Mesenchymal stem cell (in vitro differentiated cells and primary cell): ENCODE measurements at regions not wholly inside any gene's neighbourhood (a gene's known extent, or its start where the extent isn't known, plus 50 kb on each side); places are given as distances from the start of the nearest gene placed in this dataset.
A peak's percentile ranks its signal among the peaks of the same experiment; 100 is the strongest.
"Not testable (repeated sequence)": the region's sequence is repeated elsewhere in the genome, so short reads cannot be mapped to it uniquely, and the experiment has no call there.

ENCODE experiments used
- DNase-seq: peaks from one replicate; pipeline ENCODE4 v3.0.0-alpha.2; 2013
- H2AFZ ChIP-seq: one replicate; pipeline ENCODE4 v1.6.1; 2013; ENCODE audit warnings: low read depth, mild to moderate bottlenecking, control low read depth, inconsistent platforms, low read length, moderate library complexity
- H2AK5ac ChIP-seq: 2 replicates; pipeline ENCODE4 v1.6.1; 2013; ENCODE audit warnings: low read length, moderate library complexity, mild to moderate bottlenecking, inconsistent platforms; ENCODE audit not compliant: severe bottlenecking
- H2BK120ac ChIP-seq: one replicate; pipeline ENCODE4 v1.6.1; 2013; ENCODE audit warnings: low read depth, mild to moderate bottlenecking, inconsistent platforms, low read length, moderate library complexity
- H2BK12ac ChIP-seq, 2 experiments: one replicate each; pipeline ENCODE4 v1.6.1; 2013; ENCODE audit warnings: inconsistent platforms in 2 of 2, low read length in 2 of 2, mild to moderate bottlenecking in 2 of 2, moderate library complexity in 2 of 2, control low read depth in 1 of 2
- H2BK15ac ChIP-seq: one replicate; pipeline ENCODE4 v1.6.1; 2013; ENCODE audit warnings: mild to moderate bottlenecking, low read depth, inconsistent platforms; ENCODE audit not compliant: poor library complexity, severe bottlenecking
- H2BK5ac ChIP-seq: 2 replicates; pipeline ENCODE4 v1.6.1; 2013; ENCODE audit warnings: low read depth, mild to moderate bottlenecking, low read length, control low read depth, inconsistent platforms; ENCODE audit not compliant: poor library complexity, severe bottlenecking
- H3K14ac ChIP-seq, 2 experiments: one replicate each; pipeline ENCODE4 v1.6.1; 2013; ENCODE audit warnings: inconsistent platforms in 2 of 2, low read length in 2 of 2, control low read depth in 1 of 2, mild to moderate bottlenecking in 1 of 2, moderate library complexity in 1 of 2
- H3K18ac ChIP-seq, 2 experiments: one replicate each; pipeline ENCODE4 v1.6.1; 2013; ENCODE audit warnings: inconsistent platforms in 2 of 2, low read length in 2 of 2, control low read depth in 1 of 2, low read depth in 1 of 2, mild to moderate bottlenecking in 1 of 2
- H3K23ac ChIP-seq, 2 experiments: one replicate each; pipeline ENCODE4 v1.6.1; 2013; ENCODE audit warnings: inconsistent platforms in 2 of 2, low read length in 2 of 2, mild to moderate bottlenecking in 2 of 2, moderate library complexity in 2 of 2, control low read depth in 1 of 2
- H3K27ac ChIP-seq: 2 replicates; pipeline ENCODE4 v1.5.1; 2013; ENCODE audit warnings: mild to moderate bottlenecking, moderate library complexity, low read length, control low read depth, inconsistent platforms; ENCODE audit not compliant: poor library complexity, severe bottlenecking
- H3K27me3 ChIP-seq, 2 experiments: 2 replicates each; pipeline versions ENCODE4 v1.6.1 to v1.7.0; 2013; ENCODE audit warnings: low read length in 2 of 2, mild to moderate bottlenecking in 2 of 2, moderate library complexity in 2 of 2, control low read depth in 1 of 2, inconsistent platforms in 1 of 2; ENCODE audit not compliant: control insufficient read depth in 1 of 2, insufficient read depth in 1 of 2
- H3K36me3 ChIP-seq, 2 experiments: 2 replicates each; pipeline versions ENCODE4 v1.6.1 to v1.7.0; 2013; ENCODE audit warnings: low read length in 2 of 2, control low read depth in 1 of 2, inconsistent platforms in 1 of 2, low read depth in 1 of 2, mild to moderate bottlenecking in 1 of 2; ENCODE audit not compliant: insufficient read depth in 2 of 2, control insufficient read depth in 1 of 2
- H3K4ac ChIP-seq, 2 experiments: one replicate each; pipeline ENCODE4 v1.6.1; 2013; ENCODE audit warnings: inconsistent platforms in 2 of 2, low read length in 2 of 2, mild to moderate bottlenecking in 2 of 2, moderate library complexity in 2 of 2, control low read depth in 1 of 2, low read depth in 1 of 2
- H3K4me1 ChIP-seq: 2 replicates; pipeline ENCODE4 v1.6.1; 2013; ENCODE audit warnings: low read depth, low read length, control low read depth; ENCODE audit not compliant: control insufficient read depth, insufficient read depth
- H3K4me2 ChIP-seq: 2 replicates; pipeline ENCODE4 v1.6.1; 2013; ENCODE audit warnings: low read length, mild to moderate bottlenecking, inconsistent platforms; ENCODE audit not compliant: poor library complexity, severe bottlenecking
- H3K4me3 ChIP-seq, 2 experiments: 2 replicates each; pipeline versions ENCODE4 v1.5.1 to v1.7.0; 2013; ENCODE audit warnings: low read length in 2 of 2, mild to moderate bottlenecking in 2 of 2, control low read depth in 1 of 2, low read depth in 1 of 2; ENCODE audit not compliant: insufficient read depth in 1 of 2
- H3K79me1 ChIP-seq: replicated peaks from 2 replicates; pipeline ENCODE4 v1.6.1; 2013; ENCODE audit warnings: mild to moderate bottlenecking, control low read depth, low read length, inconsistent platforms; ENCODE audit not compliant: poor library complexity, severe bottlenecking
- H3K9ac ChIP-seq: 2 replicates; pipeline ENCODE4 v1.7.0; 2013; ENCODE audit warnings: mild to moderate bottlenecking, low read length, moderate library complexity
- H3K9me3 ChIP-seq: 2 replicates; pipeline ENCODE4 v1.7.0; 2013; ENCODE audit warnings: mild to moderate bottlenecking, low read length; ENCODE audit not compliant: control insufficient read depth
- H4K8ac ChIP-seq: one replicate; pipeline ENCODE4 v1.6.1; 2013; ENCODE audit warnings: inconsistent platforms, mild to moderate bottlenecking, low read length, moderate library complexity
- H4K91ac ChIP-seq: one replicate; pipeline ENCODE4 v1.6.1; 2013; ENCODE audit warnings: mild to moderate bottlenecking, low read length, inconsistent platforms
- WGBS: methylation state at CpG from one replicate; pipeline ENCODE4 v1.1.7; 2013; ENCODE audit warnings: mixed read lengths; 5-methylcytosine and 5-hydroxymethylcytosine counted together

GRCh38 chr6:56814802-56815201 is 140.1 kb upstream of the BEND6 start:
- H3K4me1 ChIP-seq = peaks cover 4% of the 10 kb centered on the region
- no peak overlapping the region for H3K4ac ChIP-seq
- no peak overlapping the region for H4K91ac ChIP-seq
- 83% methylated on average over 5 of the region's 7 CpGs for WGBS
- H3K27me3 ChIP-seq = no peaks in the 10 kb centered on the region
- H3K14ac ChIP-seq = peak overlapping the region in 1 of 2 experiments; percentile 89
- H2BK120ac ChIP-seq = no peak overlapping the region
- no peaks in the 10 kb centered on the region for H3K9me3 ChIP-seq
- no peak overlapping the region for H2BK15ac ChIP-seq
- H2BK12ac ChIP-seq = no peak overlapping the region
- no peak overlapping the region for H2BK5ac ChIP-seq
- no peak overlapping the region for H3K4me3 ChIP-seq
- H3K9ac ChIP-seq = no peak overlapping the region
- H3K23ac ChIP-seq = no peak overlapping the region
- peaks cover 0 to 3% of the 10 kb centered on the region in 2 experiments for H3K36me3 ChIP-seq
- no peaks in the 10 kb centered on the region for H3K79me1 ChIP-seq
- no peak overlapping the region for H3K4me2 ChIP-seq
- no peak overlapping the region for H4K8ac ChIP-seq
- no peak overlapping the region for H2AFZ ChIP-seq
- H3K27ac ChIP-seq = no peak overlapping the region
- no peak for DNase-seq
- H3K18ac ChIP-seq = no peak overlapping the region
- H2AK5ac ChIP-seq = no peak overlapping the region

GRCh38 chr6:56814308-56814707 is 140.6 kb upstream of the BEND6 start:
- Histone ChIP-seq H4K91ac (no peak overlapping the region), H3K79me1 (no peaks in the 10 kb centered on the region), H4K8ac (no peak overlapping the region), H3K4ac (no peak overlapping the region), H2AFZ (no peak overlapping the region), H3K36me3 (peaks cover 0 to 3% of the 10 kb centered on the region in 2 experiments), H3K9ac (no peak overlapping the region), H3K14ac (no peak overlapping the region), H3K4me3 (no peak overlapping the region), H3K9me3 (no peaks in the 10 kb centered on the region), H3K4me2 (no peak overlapping the region), H3K23ac (no peak overlapping the region), H2AK5ac (no peak overlapping the region), H2BK120ac (no peak overlapping the region), H3K27me3 (no peaks in the 10 kb centered on the region), H3K27ac (peak overlapping the region; percentile 12), H2BK5ac (no peak overlapping the region), H3K4me1 (peaks cover 4% of the 10 kb centered on the region), H3K18ac (no peak overlapping the region), H2BK12ac (no peak overlapping the region), H2BK15ac (no peak overlapping the region)
- DNase-seq = no peak
- 91% methylated on average over 2 of the region's 3 CpGs for WGBS

GRCh38 chr6:56812851-56813250 is 142.1 kb upstream of the BEND6 start:
- H3K4me1 ChIP-seq, H3K9me3 ChIP-seq, H3K4me3 ChIP-seq, H2BK12ac ChIP-seq, H3K18ac ChIP-seq, H2BK120ac ChIP-seq, DNase-seq, H3K27me3 ChIP-seq, H4K8ac ChIP-seq, H3K27ac ChIP-seq, H3K4ac ChIP-seq, H3K4me2 ChIP-seq, H4K91ac ChIP-seq, H3K79me1 ChIP-seq, H2BK15ac ChIP-seq, H2AK5ac ChIP-seq, H3K14ac ChIP-seq, H3K23ac ChIP-seq, H3K36me3 ChIP-seq, H3K9ac ChIP-seq, H2BK5ac ChIP-seq, H2AFZ ChIP-seq: not testable (repeated sequence)
- WGBS = no CpG with 5 or more reads among the region's 3 CpGs

GRCh38 chr6:56808871-56809359 is 146.0 kb upstream of the BEND6 start:
- Histone ChIP-seq H3K36me3 (peaks cover 0 to 3% of the 10 kb centered on the region in 2 experiments), H2BK12ac (peak overlapping the region in 1 of 2 experiments; percentile 1), H4K8ac (no peak overlapping the region), H2BK15ac (no peak overlapping the region), H2AK5ac (no peak overlapping the region), H2AFZ (no peak overlapping the region), H4K91ac (no peak overlapping the region), H3K9ac (no peak overlapping the region), H3K9me3 (no peaks in the 10 kb centered on the region), H3K27ac (peak overlapping the region; percentile 45), H3K4ac (no peak overlapping the region), H3K79me1 (no peaks in the 10 kb centered on the region), H3K23ac (no peak overlapping the region), H3K4me1 (peaks cover 11% of the 10 kb centered on the region), H3K27me3 (no peaks in the 10 kb centered on the region), H3K4me2 (no peak overlapping the region), H3K18ac (no peak overlapping the region), H3K14ac (no peak overlapping the region), H2BK120ac (no peak overlapping the region), H3K4me3 (no peak overlapping the region), H2BK5ac (no peak overlapping the region)
- 43% methylated on average over 3 of the region's 3 CpGs for WGBS
- peak; percentile 63 for DNase-seq
